Activated T-helper 2 cell treated with anti-CD3 and anti-CD28 coated beads, Interferon-gamma antibody, Interleukin-2, Interleukin-4, amounts not matched to agents 10 μg/mL and 5 μg/mL and 100 μg/mL, durations not matched to agents 14 hours and 24 hours and 36 hours (primary cell): ENCODE measurements at regions not wholly inside any gene's neighbourhood (a gene's known extent, or its start where the extent isn't known, plus 50 kb on each side); places are given as distances from the start of the nearest gene placed in this dataset.

Source experiments
- DNase-seq: peaks from one replicate; pipeline ENCODE4 v3.0.0; 2021; ENCODE audit warnings: low spot score
- H3K27ac Mint-ChIP-seq: one replicate; pipeline ENCODE4 v1.8.0; 2021; ENCODE audit warnings: mixed read lengths
- H3K27me3 Mint-ChIP-seq: one replicate; pipeline ENCODE4 v1.8.0; 2021; ENCODE audit warnings: low read depth, mixed read lengths
- H3K36me3 Mint-ChIP-seq: one replicate; pipeline ENCODE4 v1.8.0; 2021; ENCODE audit warnings: low read depth, mixed read lengths
- H3K4me1 Mint-ChIP-seq: one replicate; pipeline ENCODE4 v1.8.0; 2021; ENCODE audit warnings: low read depth, mixed read lengths
- H3K4me3 Mint-ChIP-seq: one replicate; pipeline ENCODE4 v1.8.0; 2021; ENCODE audit warnings: low read depth, mild to moderate bottlenecking, moderate library complexity, mixed read lengths
- H3K9me3 Mint-ChIP-seq: one replicate; pipeline ENCODE4 v1.8.0; 2021; ENCODE audit warnings: mixed read lengths
- intact Hi-C: fragments of 100-400 bp; cut with micrococcal nuclease; formaldehyde crosslinking; loops from one replicate; pipeline ENCODE4 v1.15.1; 2023

- Mint-ChIP-seq H3K36me3 (no peaks in the 10 kb centered on the region), H3K4me3 (no peak overlapping the region), H3K4me1 (no peaks in the 10 kb centered on the region), H3K27ac (no peak overlapping the region), H3K27me3 (peaks cover 21% of the 10 kb centered on the region), H3K9me3 (no peaks in the 10 kb centered on the region)
- DNase-seq, result no peak
- intact Hi-C loops, result no loop called here
These were observed 116.9 kb upstream of the KLF3 start for GRCh38 chr4:38547052-38547451.

- Mint-ChIP-seq H3K27me3 (peaks cover 19% of the 10 kb centered on the region), H3K4me1 (no peaks in the 10 kb centered on the region), H3K4me3 (no peak overlapping the region), H3K36me3 (no peaks in the 10 kb centered on the region), H3K27ac (no peak overlapping the region), H3K9me3 (no peaks in the 10 kb centered on the region)
- DNase-seq, result no peak
- intact Hi-C loops, result no loop called here
These were observed 115.7 kb upstream of the KLF3 start for GRCh38 chr4:38548256-38548655.

GRCh38 chr4:38559374-38559773 is 104.6 kb upstream of the KLF3 start:
- no peak for DNase-seq
- Mint-ChIP-seq H3K27me3 (peaks cover 42% of the 10 kb centered on the region), H3K9me3 (peaks cover 10% of the 10 kb centered on the region), H3K4me3 (no peak overlapping the region), H3K36me3 (no peaks in the 10 kb centered on the region), H3K4me1 (peaks cover 12% of the 10 kb centered on the region), H3K27ac (no peak overlapping the region)
- intact Hi-C loops, result no loop called here

- intact Hi-C loops, result loop anchor here (5.0 kb wide), 1 partner anchor 38 kb away; no protein-coding TSS in a partner anchor
These were observed 103.7 kb upstream of the KLF3 start for GRCh38 chr4:38560340-38560739.

GRCh38 chr4:38560768-38561558 is 103.0 kb upstream of the KLF3 start:
- intact Hi-C loops, result loop anchor here (5.0 kb wide), 1 partner anchor 39 kb away; no protein-coding TSS in a partner anchor

More at GRCh38 chr4:38560340-38560739, 103.7 kb upstream of the KLF3 start:
- Mint-ChIP-seq H3K27ac (no peak overlapping the region), H3K9me3 (peaks cover 10% of the 10 kb centered on the region), H3K4me1 (peaks cover 12% of the 10 kb centered on the region), H3K36me3 (no peaks in the 10 kb centered on the region), H3K27me3 (peaks cover 44% of the 10 kb centered on the region), H3K4me3 (no peak overlapping the region)
- no peak for DNase-seq

GRCh38 chr4:38562751-38563198 is 101.2 kb upstream of the KLF3 start:
- H3K36me3 Mint-ChIP-seq, result no peaks in the 10 kb centered on the region
- peaks cover 14% of the 10 kb centered on the region for H3K4me1 Mint-ChIP-seq
- intact Hi-C loops, result loop anchor here (5.0 kb wide), 1 partner anchor 40 kb away; no protein-coding TSS in a partner anchor
- H3K4me3 Mint-ChIP-seq, result no peak overlapping the region
- peaks cover 50% of the 10 kb centered on the region for H3K27me3 Mint-ChIP-seq
- no peak overlapping the region for H3K27ac Mint-ChIP-seq
- DNase-seq, result no peak
- H3K9me3 Mint-ChIP-seq, result no peaks in the 10 kb centered on the region

More at GRCh38 chr4:38560768-38561558, 103.0 kb upstream of the KLF3 start:
- Mint-ChIP-seq H3K4me1 (peaks cover 12% of the 10 kb centered on the region), H3K36me3 (no peaks in the 10 kb centered on the region), H3K4me3 (no peak overlapping the region), H3K27me3 (peaks cover 45% of the 10 kb centered on the region), H3K9me3 (peaks cover 4% of the 10 kb centered on the region), H3K27ac (no peak overlapping the region)
- peak; percentile 11 for DNase-seq

GRCh38 chr4:38563707-38564495 is 100.1 kb upstream of the KLF3 start:
- no peak overlapping the region for H3K4me3 Mint-ChIP-seq
- no peak overlapping the region for H3K27ac Mint-ChIP-seq
- H3K27me3 Mint-ChIP-seq, result peaks cover 51% of the 10 kb centered on the region
- peaks cover 14% of the 10 kb centered on the region for H3K4me1 Mint-ChIP-seq
- no peaks in the 10 kb centered on the region for H3K36me3 Mint-ChIP-seq
- no peak for DNase-seq
- H3K9me3 Mint-ChIP-seq, result no peaks in the 10 kb centered on the region
- intact Hi-C loops, result loop anchor here (5.0 kb wide), 1 partner anchor 42 kb away; no protein-coding TSS in a partner anchor

GRCh38 chr4:38565271-38566199 is 98.5 kb upstream of the KLF3 start:
- H3K27ac Mint-ChIP-seq, result no peak overlapping the region
- no peaks in the 10 kb centered on the region for H3K9me3 Mint-ChIP-seq
- H3K4me3 Mint-ChIP-seq, result no peak overlapping the region
- H3K36me3 Mint-ChIP-seq, result no peaks in the 10 kb centered on the region
- peaks cover 46% of the 10 kb centered on the region for H3K27me3 Mint-ChIP-seq
- DNase-seq, result no peak
- peaks cover 14% of the 10 kb centered on the region for H3K4me1 Mint-ChIP-seq
- intact Hi-C loops, result no loop called here

GRCh38 chr4:38566806-38567398 is 97.1 kb upstream of the KLF3 start:
- Mint-ChIP-seq H3K4me3 (no peak overlapping the region), H3K4me1 (peaks cover 2% of the 10 kb centered on the region), H3K27me3 (peaks cover 55% of the 10 kb centered on the region), H3K9me3 (no peaks in the 10 kb centered on the region), H3K36me3 (no peaks in the 10 kb centered on the region), H3K27ac (no peak overlapping the region)
- intact Hi-C loops, result no loop called here
- no peak for DNase-seq

- Mint-ChIP-seq H3K9me3 (no peaks in the 10 kb centered on the region), H3K27ac (no peak overlapping the region), H3K4me3 (no peak overlapping the region), H3K4me1 (peaks cover 2% of the 10 kb centered on the region), H3K36me3 (no peaks in the 10 kb centered on the region), H3K27me3 (peaks cover 53% of the 10 kb centered on the region)
- no peak for DNase-seq
- intact Hi-C loops, result no loop called here
These were observed 96.5 kb upstream of the KLF3 start for GRCh38 chr4:38567457-38567856.

- Mint-ChIP-seq H3K9me3 (no peaks in the 10 kb centered on the region), H3K27me3 (peaks cover 40% of the 10 kb centered on the region), H3K4me1 (peaks cover 2% of the 10 kb centered on the region), H3K36me3 (no peaks in the 10 kb centered on the region), H3K4me3 (no peak overlapping the region), H3K27ac (no peak overlapping the region)
- intact Hi-C loops, result no loop called here
- no peak for DNase-seq
These were observed 95.2 kb upstream of the KLF3 start for GRCh38 chr4:38568768-38569167.
